Smooth muscle cell (in vitro differentiated cells): ENCODE measurements at regions not wholly inside any gene's neighbourhood (a gene's known extent, or its start where the extent isn't known, plus 50 kb on each side); places are given as distances from the start of the nearest gene placed in this dataset.

Source experiments
- DNase-seq: peaks from one replicate; lab custom pipeline; 2025; ENCODE audit not compliant: unreplicated experiment; lab: John Stamatoyannopoulos, UW
- H2AFZ ChIP-seq: fragments of 200-600 bp; sonication (generic); 2 replicates; pipeline ENCODE4 v1.6.0; 2016; ENCODE audit warnings: antibody characterized with exemption, low read depth, mild to moderate bottlenecking
- H3F3A ChIP-seq: fragments of 200-600 bp; sonication (generic); 2 replicates; pipeline ENCODE4 v1.6.0; 2017; ENCODE audit warnings: antibody characterized with exemption, low read depth
- H3K27ac ChIP-seq: fragments of 200-600 bp; sonication (generic); 2 replicates; pipeline ENCODE4 v1.5.1; 2016; ENCODE audit warnings: low read depth, mild to moderate bottlenecking
- H3K27me3 ChIP-seq: fragments of 200-600 bp; sonication (generic); 2 replicates; pipeline ENCODE4 v1.6.1; 2016; ENCODE audit warnings: low read depth, mild to moderate bottlenecking
- H3K36me3 ChIP-seq: fragments of 200-600 bp; sonication (generic); 2 replicates; pipeline ENCODE4 v1.5.1; 2016; ENCODE audit warnings: low read depth
- H3K4me1 ChIP-seq: fragments of 200-600 bp; sonication (generic); 2 replicates; pipeline ENCODE4 v1.5.1; 2016; ENCODE audit warnings: low read depth
- H3K4me2 ChIP-seq: fragments of 200-600 bp; sonication (generic); 2 replicates; pipeline ENCODE4 v1.6.0; 2016; ENCODE audit warnings: mild to moderate bottlenecking
- H3K4me3 ChIP-seq: fragments of 200-600 bp; sonication (generic); 2 replicates; pipeline ENCODE4 v1.5.1; 2016; ENCODE audit warnings: mild to moderate bottlenecking
- H3K79me2 ChIP-seq: fragments of 200-600 bp; sonication (generic); 2 replicates; pipeline ENCODE4 v1.6.0; 2016; ENCODE audit warnings: low read depth, mild to moderate bottlenecking
- H3K9ac ChIP-seq: fragments of 200-600 bp; sonication (generic); 2 replicates; pipeline ENCODE4 v1.6.0; 2016; ENCODE audit warnings: low read depth
- H3K9me3 ChIP-seq: fragments of 200-600 bp; sonication (generic); replicated peaks from 2 replicates; pipeline ENCODE4 v1.5.1; 2016; ENCODE audit warnings: low read depth
- H4K20me1 ChIP-seq: fragments of 200-600 bp; sonication (generic); 2 replicates; pipeline ENCODE4 v1.6.0; 2016; ENCODE audit warnings: low read depth
- CTCF ChIP-seq: fragments of 200-600 bp; sonication (generic); IDR thresholded peaks from 2 replicates; pipeline ENCODE4 v1.5.1; 2017; ENCODE audit warnings: borderline replicate concordance, mild to moderate bottlenecking, antibody characterized with exemption; ENCODE audit not compliant: insufficient read depth, poor library complexity, severe bottlenecking
- WGBS: methylation state at CpG from one replicate; pipeline ENCODE4 v1.1.7; 2016; ENCODE audit warnings: low lambda C conversion rate; 5-methylcytosine and 5-hydroxymethylcytosine counted together

- Histone ChIP-seq H3K9ac (peak overlapping the region; percentile 50), H2AFZ (peak overlapping the region; percentile 36), H3K9me3 (no peaks in the 10 kb centered on the region), H4K20me1 (no peaks in the 10 kb centered on the region), H3K4me2 (peak overlapping the region; percentile 65), H3K79me2 (no peaks in the 10 kb centered on the region), H3K36me3 (no peaks in the 10 kb centered on the region), H3K27ac (peak overlapping the region; percentile 86), H3K4me3 (no peak overlapping the region), H3F3A (peaks cover 8% of the 10 kb centered on the region), H3K4me1 (peaks cover 11% of the 10 kb centered on the region), H3K27me3 (no peaks in the 10 kb centered on the region)
- no peak for TF ChIP-seq CTCF
- DNase-seq = no peak
- 70% methylated on average over 5 of the region's 5 CpGs for WGBS
These were observed 169.5 kb upstream of the SVIL start for GRCh38 chr10:29804025-29804852.

- TF ChIP-seq CTCF = no peak
- H3K36me3 ChIP-seq = no peaks in the 10 kb centered on the region
- H3K4me1 ChIP-seq = peaks cover 11% of the 10 kb centered on the region
- no peak overlapping the region for H3K4me2 ChIP-seq
- H3F3A ChIP-seq = peaks cover 8% of the 10 kb centered on the region
- no peak overlapping the region for H3K9ac ChIP-seq
- H3K27me3 ChIP-seq = no peaks in the 10 kb centered on the region
- no peak overlapping the region for H2AFZ ChIP-seq
- 96% methylated on average over 3 of the region's 3 CpGs for WGBS
- H3K9me3 ChIP-seq = no peaks in the 10 kb centered on the region
- H3K27ac ChIP-seq = no peak overlapping the region
- H3K4me3 ChIP-seq = no peak overlapping the region
- H3K79me2 ChIP-seq = no peaks in the 10 kb centered on the region
- no peak for DNase-seq
- no peaks in the 10 kb centered on the region for H4K20me1 ChIP-seq
These were observed 167.4 kb upstream of the SVIL start for GRCh38 chr10:29802171-29802570.

- no peaks in the 10 kb centered on the region for H4K20me1 ChIP-seq
- TF ChIP-seq CTCF = no peak
- H3F3A ChIP-seq = peaks cover 7% of the 10 kb centered on the region
- H3K4me3 ChIP-seq = no peak overlapping the region
- H3K4me1 ChIP-seq = peaks cover 7% of the 10 kb centered on the region
- no peak overlapping the region for H3K9ac ChIP-seq
- DNase-seq = no peak
- no peaks in the 10 kb centered on the region for H3K79me2 ChIP-seq
- no peak overlapping the region for H3K27ac ChIP-seq
- no peaks in the 10 kb centered on the region for H3K27me3 ChIP-seq
- H3K9me3 ChIP-seq = no peaks in the 10 kb centered on the region
- H3K4me2 ChIP-seq = no peak overlapping the region
- no peaks in the 10 kb centered on the region for H3K36me3 ChIP-seq
- no peak overlapping the region for H2AFZ ChIP-seq
- WGBS = 91% methylated on average over 6 of the region's 6 CpGs
These were observed 164.3 kb upstream of the SVIL start for GRCh38 chr10:29798921-29799690.
